DMS153 (cell line): ENCODE measurements at regions not wholly inside any gene's neighbourhood (a gene's known extent, or its start where the extent isn't known, plus 50 kb on each side); places are given as distances from the start of the nearest gene placed in this dataset.

Experiments used
- DNase-seq: peaks from one replicate; lab custom pipeline; 2025; lab: John Stamatoyannopoulos, UW

GRCh38 chr12:112559784-112560183 lies 141.0 kb downstream of the PTPN11 start:
- no peak for DNase-seq

GRCh38 chr12:112564160-112564784 lies 145.5 kb downstream of the PTPN11 start:
- no peak for DNase-seq

- no peak for DNase-seq
Observed at GRCh38 chr12:112568641-112569040, 149.9 kb downstream of the PTPN11 start.

- no peak for DNase-seq
Observed at GRCh38 chr12:112570096-112570495, 151.3 kb downstream of the PTPN11 start.

GRCh38 chr12:112573141-112573540 lies 154.4 kb downstream of the PTPN11 start:
- no peak for DNase-seq

DNA sequence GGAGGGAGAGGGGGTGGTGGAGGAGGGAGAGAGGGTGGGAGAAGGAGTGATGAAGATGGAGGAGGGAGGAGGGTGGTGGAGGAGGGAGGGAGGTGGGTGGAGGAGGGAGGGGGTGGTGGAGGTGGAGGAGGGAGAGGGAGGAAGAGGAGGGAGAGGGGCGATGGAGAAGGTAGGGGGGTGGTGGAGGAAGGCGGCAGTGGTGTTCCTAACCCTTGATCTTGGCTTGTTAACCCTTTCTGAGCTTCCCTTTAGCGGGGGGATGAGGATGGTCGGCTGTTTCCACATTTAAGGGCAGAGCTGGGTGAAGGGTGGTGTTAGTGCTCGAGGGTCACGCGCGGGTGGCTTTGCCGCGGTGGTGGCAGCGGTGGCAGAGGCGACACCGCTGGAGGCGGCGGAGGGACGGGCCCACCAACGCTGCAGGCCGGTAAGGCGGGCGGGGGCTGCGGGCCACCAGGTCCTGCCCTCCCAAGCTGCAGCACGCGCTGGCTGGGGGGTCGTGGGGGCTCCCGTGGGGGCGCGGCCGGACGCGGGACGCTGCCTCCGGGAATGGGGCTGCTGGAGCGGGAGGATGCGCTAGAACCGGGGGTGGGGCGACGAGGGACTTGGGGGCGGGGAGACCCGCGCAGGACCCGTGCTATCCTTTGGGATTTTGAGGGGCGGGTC lies 156.3 kb downstream of the PTPN11 start:
- DNase-seq = no peak

DNA sequence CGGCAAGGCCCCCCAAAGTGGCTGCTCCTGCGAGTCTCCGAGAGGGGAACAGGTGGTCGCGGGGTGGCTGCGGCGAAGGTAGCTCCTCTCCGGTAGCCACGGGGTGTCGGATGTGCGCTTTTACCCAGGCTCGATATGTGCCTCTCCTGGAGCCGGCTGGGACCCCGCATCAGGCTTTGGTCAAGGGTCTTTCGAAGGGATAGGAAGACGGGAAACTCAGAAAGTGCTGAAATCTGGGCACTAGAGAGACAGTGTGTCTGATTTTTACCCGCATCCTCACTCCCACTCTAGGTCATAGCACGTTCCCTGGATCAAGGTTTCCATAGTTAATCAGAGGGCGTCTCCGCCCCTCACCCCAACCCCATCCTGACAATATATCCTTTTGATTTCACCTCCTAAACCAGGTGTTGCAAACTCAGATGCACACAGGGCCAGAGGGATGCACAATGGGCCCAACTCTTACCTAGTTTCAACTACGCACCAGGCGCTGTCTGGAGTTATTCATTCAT lies 156.9 kb downstream of the PTPN11 start:
- DNase-seq = no peak

DNA sequence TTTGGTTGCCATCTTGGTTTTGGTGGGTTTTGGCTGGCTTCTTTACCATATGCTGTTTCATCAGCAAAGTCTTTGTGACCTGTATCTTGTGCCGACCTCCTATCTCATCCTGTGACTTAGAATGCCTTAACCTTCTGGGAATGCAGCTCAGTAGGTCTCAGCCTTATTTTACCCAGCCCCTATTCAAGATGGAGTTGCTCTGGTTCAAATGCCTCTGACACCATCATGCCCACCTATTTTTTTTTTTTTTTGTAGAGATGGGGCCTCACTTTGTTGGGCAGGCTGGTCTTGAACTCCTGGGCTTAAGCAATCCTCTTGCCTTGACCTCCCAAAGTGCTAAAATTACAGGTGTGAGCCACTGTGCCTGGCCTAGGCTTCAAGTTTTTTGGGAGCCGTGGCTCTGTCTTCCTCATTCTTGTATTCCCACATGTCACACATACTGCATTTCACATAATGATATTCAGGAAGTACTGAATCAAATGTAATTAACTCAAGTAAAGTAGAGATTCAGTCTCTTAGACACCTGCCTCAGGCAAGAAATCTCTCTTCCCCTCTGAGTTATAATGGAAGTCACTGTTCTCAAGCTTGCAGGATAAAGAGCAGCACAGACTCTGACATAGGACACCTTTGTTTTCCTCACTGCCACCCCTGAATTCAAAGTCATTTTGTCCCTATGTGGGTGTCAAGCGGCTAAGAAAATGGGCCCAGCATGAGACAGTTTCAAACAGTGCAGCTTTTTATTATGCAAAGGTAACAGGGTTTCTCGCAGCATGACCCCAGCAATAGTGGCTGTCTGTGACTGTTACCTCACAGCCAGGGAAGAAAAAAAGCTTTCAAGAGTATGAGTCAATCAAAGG lies 159.0 kb downstream of the PTPN11 start:
- no peak for DNase-seq

DNA sequence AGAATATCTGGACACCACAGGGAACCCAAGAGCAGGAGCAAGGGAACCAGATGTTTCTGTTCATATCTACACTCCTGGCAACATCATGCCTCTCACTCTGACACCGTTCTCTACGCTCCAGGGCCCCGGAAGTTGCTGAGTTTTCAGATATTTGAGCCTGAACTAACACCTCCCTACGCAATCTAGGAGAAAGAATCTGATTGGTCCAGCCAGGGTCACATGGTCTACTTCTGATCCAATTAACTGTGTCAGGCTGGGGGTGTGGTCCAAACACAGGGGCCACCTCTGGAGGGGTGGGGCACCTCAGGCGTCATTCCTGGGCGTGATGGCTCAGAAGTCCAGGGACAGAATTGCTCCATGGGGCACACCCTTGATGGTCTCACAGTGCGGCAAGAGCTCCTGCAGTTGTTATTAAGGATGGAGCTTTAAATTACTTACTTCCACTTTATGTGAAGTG lies 165.5 kb downstream of the PTPN11 start:
- DNase-seq = peak; percentile 53

DNA sequence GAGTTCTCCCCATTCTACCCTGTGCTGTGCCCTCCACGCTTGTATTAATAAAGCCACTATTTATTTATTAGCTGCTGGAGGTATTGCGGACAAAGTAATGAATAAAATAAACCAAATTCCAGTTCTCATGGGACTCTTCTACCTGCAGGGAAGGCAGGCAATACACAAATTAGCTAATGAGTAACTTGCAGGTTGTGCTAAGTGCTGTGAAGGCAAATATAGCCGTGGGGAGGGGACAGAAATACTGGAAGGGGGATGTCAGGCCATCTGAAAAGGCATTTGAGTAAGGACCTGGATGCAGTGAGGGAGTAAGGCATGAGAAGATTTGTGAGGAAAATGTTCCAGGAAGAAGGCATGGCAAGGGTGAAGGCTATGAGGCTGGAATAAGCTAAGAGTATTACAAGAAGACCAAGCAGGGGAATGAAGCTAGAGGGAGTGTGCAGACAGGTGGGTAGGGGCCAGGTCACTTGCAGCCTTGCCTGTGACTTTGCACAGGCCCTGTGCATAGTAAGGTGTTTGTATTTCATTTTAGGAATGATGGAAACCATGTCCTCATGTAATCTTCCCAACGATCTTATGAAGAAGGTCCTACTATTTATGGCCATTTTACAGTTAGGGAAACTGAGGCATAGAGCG lies 167.5 kb downstream of the PTPN11 start:
- DNase-seq = no peak

DNA sequence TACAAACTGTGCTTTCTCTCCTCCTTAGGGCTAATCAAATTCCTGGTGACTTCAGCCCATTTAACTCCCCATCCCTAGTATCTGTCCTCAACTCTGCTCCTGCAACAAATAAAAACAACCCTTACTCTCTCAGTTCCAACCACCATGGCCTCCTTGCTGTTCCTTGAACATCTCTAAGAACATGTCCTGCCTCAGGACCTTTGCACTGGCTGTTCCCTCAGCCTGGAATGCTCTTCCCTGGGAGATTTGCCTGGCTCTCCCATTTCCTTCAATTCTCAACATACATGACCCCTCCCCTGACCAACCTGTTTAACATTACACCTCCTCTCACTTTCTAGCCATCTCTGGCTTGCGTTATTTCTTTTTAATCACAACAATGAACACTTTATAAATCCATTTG lies 170.5 kb downstream of the PTPN11 start:
- DNase-seq = no peak

- no peak for DNase-seq
Observed at GRCh38 chr12:112590281-112590680, 171.5 kb downstream of the PTPN11 start.

DNA sequence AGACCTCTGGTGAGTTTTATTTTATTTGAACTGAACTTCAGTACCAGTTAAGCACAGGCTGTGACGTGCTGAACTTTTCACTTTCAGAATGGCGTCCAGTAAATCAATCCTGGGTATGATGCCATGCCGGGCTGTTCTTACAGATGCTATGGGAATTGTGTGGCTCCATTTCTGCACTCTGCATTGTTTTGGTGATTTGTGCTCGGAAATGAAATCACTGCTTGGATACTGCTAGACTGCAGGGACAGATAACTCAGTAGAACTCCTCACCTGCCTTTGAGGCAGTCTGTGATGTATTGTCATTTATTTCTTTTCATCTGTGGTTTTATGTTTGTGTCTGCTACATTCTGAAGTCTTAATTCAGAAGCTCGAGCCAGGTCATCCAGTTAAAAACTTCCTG lies 172.7 kb downstream of the PTPN11 start:
- no peak for DNase-seq

GRCh38 chr12:112595410-112595809 lies 176.7 kb downstream of the PTPN11 start:
- DNase-seq = no peak

GRCh38 chr12:112597986-112598385 lies 179.2 kb downstream of the PTPN11 start:
- no peak for DNase-seq

DNA sequence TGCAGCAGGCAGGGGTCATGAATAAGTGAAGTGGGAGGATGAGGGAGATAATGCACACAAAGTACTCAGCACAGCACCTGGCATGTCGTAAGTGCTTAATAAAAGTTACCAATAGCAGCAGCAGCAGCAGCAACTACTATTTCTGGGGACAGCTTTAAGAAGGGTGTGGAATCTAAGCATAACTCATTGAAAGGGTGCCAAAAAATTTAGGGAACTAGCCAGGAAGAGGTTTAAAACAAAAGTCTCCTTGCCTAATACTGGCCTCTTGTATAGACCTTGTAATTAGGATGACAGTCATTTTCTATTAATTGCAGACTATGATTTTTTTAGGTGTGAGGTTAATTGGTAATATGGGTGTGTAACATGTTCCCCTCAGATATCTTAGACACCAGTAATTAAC lies 179.9 kb downstream of the PTPN11 start:
- no peak for DNase-seq

DNA sequence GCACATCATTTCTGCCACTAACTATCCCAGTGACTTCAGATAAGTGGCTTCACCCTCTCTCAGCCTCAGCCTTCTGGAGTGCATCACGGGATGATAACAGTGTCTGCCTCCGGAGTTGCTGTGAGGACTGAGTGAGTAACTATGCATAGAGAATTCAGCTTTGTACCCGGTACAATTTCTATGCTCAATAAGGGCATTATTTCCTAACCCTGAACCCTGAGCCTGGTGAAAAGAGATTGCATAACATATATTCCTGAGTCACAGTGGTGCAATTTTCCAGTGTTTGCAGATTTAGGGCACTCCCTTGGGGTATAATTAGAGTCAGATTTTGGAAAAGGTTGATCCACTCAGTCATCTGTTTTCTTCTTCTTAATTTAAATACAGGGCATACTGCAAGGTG lies 181.1 kb downstream of the PTPN11 start:
- DNase-seq = no peak

GRCh38 chr12:112602150-112602549 lies 183.4 kb downstream of the PTPN11 start:
- DNase-seq = no peak

GRCh38 chr12:112606611-112607365 lies 184.8 kb upstream of the RPH3A start:
- DNase-seq = no peak

- no peak for DNase-seq
Observed at GRCh38 chr12:112607427-112607826, 184.1 kb upstream of the RPH3A start.

DNA sequence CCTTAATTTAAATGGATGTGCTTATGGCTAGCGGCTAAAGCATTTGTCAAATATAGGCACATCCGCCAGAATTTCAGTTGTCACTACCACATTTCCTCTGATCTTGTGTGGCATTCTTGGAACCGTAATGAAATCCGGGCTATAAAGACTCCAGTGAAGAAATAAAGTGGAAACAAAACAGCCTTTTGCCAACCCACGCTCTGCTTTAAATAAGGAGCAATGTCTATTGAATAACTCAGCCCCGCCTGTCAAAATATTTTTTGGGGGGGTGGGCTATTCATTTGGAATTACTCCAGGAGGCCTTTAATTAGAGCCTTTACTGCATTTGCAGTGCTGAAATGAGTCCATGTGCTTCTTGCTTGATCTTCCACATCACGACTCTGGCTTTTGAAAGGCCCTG lies 179.6 kb upstream of the RPH3A start:
- no peak for DNase-seq

GRCh38 chr12:112615196-112615595 lies 176.4 kb upstream of the RPH3A start:
- no peak for DNase-seq
